OCI-LY3 (cell line): ENCODE measurements at regions not wholly inside any gene's neighbourhood (a gene's known extent, or its start where the extent isn't known, plus 50 kb on each side); places are given as distances from the start of the nearest gene placed in this dataset.

Experiments
- H2AFZ ChIP-seq: fragments of 200-600, 300-600 bp; shearing (Covaris generic); 2 replicates; pipeline ENCODE4 v1.6.0; 2014; ENCODE audit warnings: antibody characterized with exemption, low read depth, low read length
- H3K27ac ChIP-seq: fragments of 200-600, 300-600 bp; sonication (generic); 2 replicates; pipeline ENCODE4 v1.5.1; 2014; ENCODE audit warnings: mild to moderate bottlenecking, low read length, moderate library complexity, mixed read lengths
- H3K27me3 ChIP-seq: fragments of 200-600, 300-600 bp; sonication (generic); 2 replicates; pipeline ENCODE4 v1.6.1; 2014; ENCODE audit warnings: low read depth, low read length, mixed read lengths
- H3K36me3 ChIP-seq: fragments of 200-600, 300-600 bp; sonication (generic); replicated peaks from 2 replicates; pipeline ENCODE3; 2014; ENCODE audit warnings: low read depth, low read length, mixed read lengths
- H3K4me1 ChIP-seq: fragments of 300-600, 200-600 bp; sonication (generic); 2 replicates; pipeline ENCODE4 v1.6.1; 2014; ENCODE audit warnings: low read length, mixed read lengths
- H3K4me2 ChIP-seq: fragments of 200-600, 300-600 bp; sonication (generic); 2 replicates; pipeline ENCODE4 v1.6.1; 2014; ENCODE audit warnings: low read length, mixed read lengths
- H3K4me3 ChIP-seq: fragments of 300-600, 200-600 bp; sonication (generic); 2 replicates; pipeline ENCODE4 v1.5.1; 2014; ENCODE audit warnings: antibody characterized with exemption, mild to moderate bottlenecking, low read length, moderate library complexity
- H3K79me2 ChIP-seq: fragments of 300-600, 200-600 bp; shearing (Covaris generic); 2 replicates; pipeline ENCODE4 v1.6.1; 2014; ENCODE audit warnings: mild to moderate bottlenecking, low read length, mixed read lengths
- H3K9ac ChIP-seq: fragments of 300-600, 200-600 bp; shearing (Covaris generic); 2 replicates; pipeline ENCODE4 v1.6.0; 2014; ENCODE audit warnings: mild to moderate bottlenecking, low read length, moderate library complexity
- H3K9me3 ChIP-seq: fragments of 200-600, 300-600 bp; shearing (Covaris generic); 2 replicates; pipeline ENCODE4 v1.6.1; 2014; ENCODE audit warnings: low read length, mixed read lengths; ENCODE audit not compliant: insufficient read depth
- H4K20me1 ChIP-seq: fragments of 200-600, 300-600 bp; sonication (generic); 2 replicates; pipeline ENCODE4 v1.6.1; 2016; ENCODE audit warnings: low read length, mixed read lengths; ENCODE audit not compliant: insufficient read depth
- CTCF ChIP-seq: fragments of 200-600, 300-600 bp; sonication (generic); IDR thresholded peaks from 2 replicates; pipeline ENCODE4 v1.5.1; 2014; ENCODE audit warnings: antibody characterized with exemption, low read length, low read depth
- EZH2phosphoT487 ChIP-seq: fragments of 200-600 bp; shearing (Covaris generic); IDR thresholded peaks from 2 replicates; pipeline ENCODE4 v1.6.1; 2018; ENCODE audit warnings: antibody characterized with exemption, mixed run types, low read depth

GRCh38 chr4:175511861-175512260 is 300.2 kb downstream of the GPM6A start:
- no peak overlapping the region for H3K9ac ChIP-seq
- H3K27me3 ChIP-seq = no peaks in the 10 kb centered on the region
- H4K20me1 ChIP-seq = no peaks in the 10 kb centered on the region
- no peak overlapping the region for H3K4me3 ChIP-seq
- TF ChIP-seq EZH2phosphoT487 = no peak
- TF ChIP-seq CTCF = no peak
- no peaks in the 10 kb centered on the region for H3K79me2 ChIP-seq
- no peaks in the 10 kb centered on the region for H3K9me3 ChIP-seq
- H2AFZ ChIP-seq = no peak overlapping the region
- no peaks in the 10 kb centered on the region for H3K36me3 ChIP-seq
- H3K27ac ChIP-seq = no peak overlapping the region
- no peaks in the 10 kb centered on the region for H3K4me1 ChIP-seq
- no peak overlapping the region for H3K4me2 ChIP-seq

GRCh38 chr4:175514174-175514573 is 297.9 kb downstream of the GPM6A start:
- Histone ChIP-seq H3K36me3 (no peaks in the 10 kb centered on the region), H4K20me1 (no peaks in the 10 kb centered on the region), H3K27me3 (no peaks in the 10 kb centered on the region), H3K4me3 (no peak overlapping the region), H3K27ac (no peak overlapping the region), H3K79me2 (no peaks in the 10 kb centered on the region), H2AFZ (no peak overlapping the region), H3K9ac (no peak overlapping the region), H3K4me2 (no peak overlapping the region), H3K4me1 (no peaks in the 10 kb centered on the region), H3K9me3 (no peaks in the 10 kb centered on the region)
- TF ChIP-seq EZH2phosphoT487 = no peak
- TF ChIP-seq CTCF = no peak

- H3K4me3 ChIP-seq = no peak overlapping the region
- no peaks in the 10 kb centered on the region for H3K27me3 ChIP-seq
- TF ChIP-seq EZH2phosphoT487 (no peak), CTCF (no peak)
- H3K79me2 ChIP-seq = no peaks in the 10 kb centered on the region
- no peak overlapping the region for H3K9ac ChIP-seq
- H3K4me2 ChIP-seq = no peak overlapping the region
- H3K27ac ChIP-seq = no peak overlapping the region
- H4K20me1 ChIP-seq = no peaks in the 10 kb centered on the region
- H3K36me3 ChIP-seq = no peaks in the 10 kb centered on the region
- no peaks in the 10 kb centered on the region for H3K4me1 ChIP-seq
- no peak overlapping the region for H2AFZ ChIP-seq
- H3K9me3 ChIP-seq = no peaks in the 10 kb centered on the region
Measured at GRCh38 chr4:175530655-175531054, 281.4 kb downstream of the GPM6A start.

GRCh38 chr4:175531405-175532091 is 280.5 kb downstream of the GPM6A start:
- H2AFZ ChIP-seq = no peak overlapping the region
- no peaks in the 10 kb centered on the region for H3K9me3 ChIP-seq
- no peaks in the 10 kb centered on the region for H4K20me1 ChIP-seq
- no peaks in the 10 kb centered on the region for H3K79me2 ChIP-seq
- no peak overlapping the region for H3K4me2 ChIP-seq
- TF ChIP-seq CTCF (no peak), EZH2phosphoT487 (no peak)
- no peaks in the 10 kb centered on the region for H3K27me3 ChIP-seq
- no peak overlapping the region for H3K4me3 ChIP-seq
- H3K27ac ChIP-seq = no peak overlapping the region
- no peaks in the 10 kb centered on the region for H3K36me3 ChIP-seq
- no peaks in the 10 kb centered on the region for H3K4me1 ChIP-seq
- no peak overlapping the region for H3K9ac ChIP-seq
